GM23248 (cell line): ENCODE measurements at regions not wholly inside any gene's neighbourhood (a gene's known extent, or its start where the extent isn't known, plus 50 kb on each side); places are given as distances from the start of the nearest gene placed in this dataset.
A peak's percentile ranks its signal among the peaks of the same experiment; 100 is the strongest.

Source experiments
- DNase-seq: peaks from one replicate; pipeline ENCODE4 v3.0.0-alpha.2; 2015
- H2AFZ ChIP-seq: fragments of 200-600 bp; sonication (generic); 2 replicates; pipeline ENCODE4 v1.6.1; 2016; ENCODE audit warnings: antibody characterized with exemption
- H3F3A ChIP-seq: fragments of 200-600 bp; sonication (generic); 2 replicates; pipeline ENCODE4 v1.6.1; 2016; ENCODE audit warnings: mild to moderate bottlenecking, antibody characterized with exemption, mixed run types; ENCODE audit not compliant: insufficient read depth
- H3K27ac ChIP-seq: fragments of 200-600 bp; sonication (generic); 2 replicates; pipeline ENCODE4 v1.5.1; 2016; ENCODE audit warnings: mild to moderate bottlenecking
- H3K27me3 ChIP-seq: fragments of 200-600 bp; sonication (generic); replicated peaks from 2 replicates; pipeline ENCODE4 v1.6.1; 2016; ENCODE audit warnings: mild to moderate bottlenecking; ENCODE audit not compliant: insufficient read depth
- H3K36me3 ChIP-seq: fragments of 200-600 bp; sonication (generic); 2 replicates; pipeline ENCODE4 v1.6.1; 2016; ENCODE audit warnings: low read depth, mild to moderate bottlenecking
- H3K4me1 ChIP-seq: fragments of 200-600 bp; sonication (generic); 2 replicates; pipeline ENCODE4 v1.6.1; 2016; ENCODE audit warnings: mild to moderate bottlenecking; ENCODE audit not compliant: insufficient read depth
- H3K4me2 ChIP-seq: fragments of 200-600 bp; sonication (generic); one replicate; pipeline ENCODE4 v1.6.1; 2016; ENCODE audit warnings: mild to moderate bottlenecking; ENCODE audit not compliant: unreplicated experiment
- H3K4me3 ChIP-seq: fragments of 200-600 bp; sonication (generic); 2 replicates; pipeline ENCODE4 v1.5.1; 2016; ENCODE audit warnings: mild to moderate bottlenecking
- H3K79me2 ChIP-seq: fragments of 200-600 bp; sonication (generic); 2 replicates; pipeline ENCODE4 v1.6.1; 2016; ENCODE audit warnings: mild to moderate bottlenecking; ENCODE audit not compliant: insufficient read depth
- H3K9ac ChIP-seq: fragments of 200-600 bp; sonication (generic); 2 replicates; pipeline ENCODE4 v1.6.1; 2016; ENCODE audit warnings: mild to moderate bottlenecking
- H3K9me2 ChIP-seq: fragments of 200-600 bp; sonication (generic); 2 replicates; pipeline ENCODE4 v1.6.1; 2016; ENCODE audit warnings: mixed run types, mild to moderate bottlenecking, moderate library complexity; ENCODE audit not compliant: insufficient read depth
- H3K9me3 ChIP-seq: fragments of 200-600 bp; sonication (generic); one replicate; pipeline ENCODE4 v1.6.1; 2017; ENCODE audit warnings: low read depth
- H4K20me1 ChIP-seq: fragments of 200-600 bp; sonication (generic); 2 replicates; pipeline ENCODE4 v1.6.0; 2016; ENCODE audit not compliant: insufficient read depth
- EZH2 ChIP-seq: fragments of 200-600 bp; sonication (generic); IDR thresholded peaks from 2 replicates; pipeline ENCODE4 v1.6.1; 2018; ENCODE audit warnings: antibody characterized with exemption, mild to moderate bottlenecking; ENCODE audit not compliant: insufficient read depth, poor library complexity, severe bottlenecking
- EZH2phosphoT487 ChIP-seq: fragments of 200-600 bp; sonication (generic); IDR thresholded peaks from 2 replicates; pipeline ENCODE4 v1.6.1; 2018; ENCODE audit warnings: antibody characterized with exemption, moderate library complexity, mild to moderate bottlenecking, low read depth; ENCODE audit not compliant: insufficient read depth
- WGBS, 2 experiments: methylation state at CpG; one replicate each; pipeline ENCODE4 v1.1.6; 2015 to 2017; ENCODE audit warnings: low lambda C conversion rate in 2 of 2, low coverage in 1 of 2; ENCODE audit errors: missing lambda C conversion rate in 2 of 2; 5-methylcytosine and 5-hydroxymethylcytosine counted together
- in situ Hi-C: fragments of 300-500 bp; cut with MboI; formaldehyde crosslinking; loops from 2 replicates; pipeline ENCODE4 v1.15.0; 2020

- no peak for DNase-seq
- Histone ChIP-seq H3K4me2 (no peak overlapping the region), H3K4me1 (peaks cover 14% of the 10 kb centered on the region), H3K9me3 (no peaks in the 10 kb centered on the region), H3K36me3 (no peaks in the 10 kb centered on the region), H3K79me2 (no peaks in the 10 kb centered on the region), H3K27ac (no peak overlapping the region), H3K9me2 (no peaks in the 10 kb centered on the region), H3K4me3 (no peak overlapping the region), H4K20me1 (no peaks in the 10 kb centered on the region), H3K9ac (no peak overlapping the region), H3K27me3 (peaks cover 9% of the 10 kb centered on the region; the same call in 1 of the 2 replicates), H3F3A (peaks cover 9% of the 10 kb centered on the region), H2AFZ (no peak overlapping the region)
- TF ChIP-seq EZH2 (no peak), EZH2phosphoT487 (no peak)
- in situ Hi-C loops, result no loop called here
- 67 to 75% methylated on average over 3 to 4 of the region's 4 CpGs for WGBS, 2 experiments
Measured at GRCh38 chr3:43195115-43195498, 89.2 kb upstream of the POMGNT2 start.

- no peak overlapping the region for H3K9ac ChIP-seq
- in situ Hi-C loops, result no loop called here
Measured at GRCh38 chr3:43194490-43195114, 88.7 kb upstream of the POMGNT2 start.

GRCh38 chr3:43194069-43194468, 88.2 kb upstream of the POMGNT2 start:
- Histone ChIP-seq H3K27me3 (peaks cover 9% of the 10 kb centered on the region; the same call in 1 of the 2 replicates), H2AFZ (no peak overlapping the region), H3K36me3 (no peaks in the 10 kb centered on the region), H3K4me2 (no peak overlapping the region), H3K27ac (no peak overlapping the region), H3K9me3 (no peaks in the 10 kb centered on the region), H3K9me2 (no peaks in the 10 kb centered on the region), H3K4me3 (no peak overlapping the region), H3K79me2 (no peaks in the 10 kb centered on the region), H4K20me1 (no peaks in the 10 kb centered on the region), H3K4me1 (peaks cover 18% of the 10 kb centered on the region), H3K9ac (no peak overlapping the region), H3F3A (peaks cover 9% of the 10 kb centered on the region)
- in situ Hi-C loops, result no loop called here
- WGBS, 2 experiments, result 77 to 85% methylated on average over 5 to 6 of the region's 6 CpGs
- TF ChIP-seq EZH2, result no peak
- TF ChIP-seq EZH2phosphoT487, result no peak
- DNase-seq, result no peak

More at GRCh38 chr3:43194490-43195114, 88.7 kb upstream of the POMGNT2 start:
- H3K4me3 ChIP-seq, result no peak overlapping the region
- DNase-seq, result no peak
- no peaks in the 10 kb centered on the region for H3K36me3 ChIP-seq
- TF ChIP-seq EZH2, result no peak
- no peak for TF ChIP-seq EZH2phosphoT487
- WGBS, 2 experiments, result 64 to 67% methylated on average over 6 of the region's 6 CpGs
- no peak overlapping the region for H3K4me2 ChIP-seq
- peaks cover 9% of the 10 kb centered on the region; the same call in 1 of the 2 replicates for H3K27me3 ChIP-seq
- no peak overlapping the region for H3K27ac ChIP-seq
- peaks cover 18% of the 10 kb centered on the region for H3K4me1 ChIP-seq
- no peaks in the 10 kb centered on the region for H3K9me3 ChIP-seq
- H3F3A ChIP-seq, result peaks cover 9% of the 10 kb centered on the region
- 0 out of 2 replicates have a peak overlapping the region, but pooled peaks have one; percentile 11 for H2AFZ ChIP-seq
- no peaks in the 10 kb centered on the region for H4K20me1 ChIP-seq
- H3K9me2 ChIP-seq, result no peaks in the 10 kb centered on the region
- no peaks in the 10 kb centered on the region for H3K79me2 ChIP-seq

GRCh38 chr3:43192028-43192427, 86.1 kb upstream of the POMGNT2 start:
- Histone ChIP-seq H3K4me2 (no peak overlapping the region), H3K9me2 (no peaks in the 10 kb centered on the region), H3K27ac (no peak overlapping the region), H3K36me3 (no peaks in the 10 kb centered on the region), H3K27me3 (peaks cover 9% of the 10 kb centered on the region; the same call in 1 of the 2 replicates), H3K4me3 (no peak overlapping the region), H3F3A (peaks cover 9% of the 10 kb centered on the region), H3K9ac (no peak overlapping the region), H4K20me1 (no peaks in the 10 kb centered on the region), H3K79me2 (no peaks in the 10 kb centered on the region), H2AFZ (no peak overlapping the region), H3K4me1 (peaks cover 18% of the 10 kb centered on the region), H3K9me3 (no peaks in the 10 kb centered on the region)
- WGBS, 2 experiments, result 39 to 43% methylated on average over 2 of the region's 2 CpGs
- DNase-seq, result no peak
- TF ChIP-seq EZH2 (no peak), EZH2phosphoT487 (no peak)
- in situ Hi-C loops, result no loop called here
